ENCODE measurements at regions not wholly inside any gene's neighbourhood (a gene's known extent, or its start where the extent isn't known, plus 50 kb on each side); places are given as distances from the start of the nearest gene placed in this dataset.
"Not testable (repeated sequence)": the region's sequence is repeated elsewhere in the genome, so short reads cannot be mapped to it uniquely, and the experiment has no call there.

DNA sequence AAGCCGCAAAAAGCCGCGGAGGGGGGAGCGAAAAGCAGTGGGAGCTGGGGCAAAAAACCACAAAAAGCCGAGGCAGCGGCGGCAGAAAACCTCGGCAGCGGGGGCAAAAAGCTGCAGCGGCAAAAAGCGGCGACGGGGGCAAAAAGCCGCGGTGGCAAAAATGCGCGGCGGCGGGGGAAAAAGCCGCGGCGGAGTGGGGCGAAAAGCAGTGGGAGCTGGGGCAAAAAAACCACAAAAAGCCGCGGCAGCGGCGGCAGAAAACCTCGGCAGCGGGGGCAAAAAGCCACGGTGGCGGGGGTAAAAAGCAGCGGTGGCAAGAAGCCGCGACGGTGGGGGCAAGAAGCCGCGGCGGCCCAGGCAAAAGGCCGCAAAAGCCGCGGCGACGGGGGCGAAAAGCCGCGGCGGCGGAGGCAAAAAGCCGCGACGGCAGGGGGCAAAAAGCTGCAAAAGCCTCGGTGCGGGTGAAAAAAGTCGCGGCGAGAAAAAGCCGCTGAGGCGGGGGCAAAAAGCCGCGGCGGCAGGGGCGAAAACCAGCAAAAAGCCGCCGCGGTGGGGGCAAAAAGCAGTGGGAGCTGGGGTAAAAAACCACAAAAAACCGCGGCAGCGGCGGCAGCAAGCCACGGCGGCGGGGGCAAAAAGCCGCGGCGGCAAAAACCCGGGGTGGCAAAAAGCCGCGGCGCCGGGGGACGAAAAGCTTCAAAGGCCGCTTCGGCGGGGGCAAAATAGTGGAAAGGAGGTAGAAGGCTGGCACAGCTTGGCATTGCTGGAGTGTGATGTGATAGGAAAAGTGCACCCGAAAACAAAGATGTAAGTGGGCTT, 135.9 kb downstream of the ZNF92 start:
- Histone ChIP-seq H3K9me3 (ENCODE audit: low read depth, low read length) (no peaks in the 10 kb centered on the region), H3K79me2 (ENCODE audit: insufficient read depth, low read length) (no peaks in the 10 kb centered on the region), H3K4me3 (ENCODE audit: insufficient read depth, low read length) (peak overlapping the region; percentile 39), H4K20me1 (ENCODE audit: insufficient read depth, low read length) (no peaks in the 10 kb centered on the region), H3K27ac (ENCODE audit: low read depth, low read length) (no peak overlapping the region), H3K4me1 (ENCODE audit: insufficient read depth, low read length) (no peaks in the 10 kb centered on the region), H3K27me3 (ENCODE audit: insufficient read depth, low read length) (peaks cover 24% of the 10 kb centered on the region), H3K36me3 (ENCODE audit: insufficient read depth, low read length) (no peaks in the 10 kb centered on the region), H3K4me2 (ENCODE audit: insufficient read depth, low read length) (peak overlapping the region; percentile 43), H2AFZ (ENCODE audit: low read length) (no peak overlapping the region)
- TF ChIP-seq, protein P1, sequence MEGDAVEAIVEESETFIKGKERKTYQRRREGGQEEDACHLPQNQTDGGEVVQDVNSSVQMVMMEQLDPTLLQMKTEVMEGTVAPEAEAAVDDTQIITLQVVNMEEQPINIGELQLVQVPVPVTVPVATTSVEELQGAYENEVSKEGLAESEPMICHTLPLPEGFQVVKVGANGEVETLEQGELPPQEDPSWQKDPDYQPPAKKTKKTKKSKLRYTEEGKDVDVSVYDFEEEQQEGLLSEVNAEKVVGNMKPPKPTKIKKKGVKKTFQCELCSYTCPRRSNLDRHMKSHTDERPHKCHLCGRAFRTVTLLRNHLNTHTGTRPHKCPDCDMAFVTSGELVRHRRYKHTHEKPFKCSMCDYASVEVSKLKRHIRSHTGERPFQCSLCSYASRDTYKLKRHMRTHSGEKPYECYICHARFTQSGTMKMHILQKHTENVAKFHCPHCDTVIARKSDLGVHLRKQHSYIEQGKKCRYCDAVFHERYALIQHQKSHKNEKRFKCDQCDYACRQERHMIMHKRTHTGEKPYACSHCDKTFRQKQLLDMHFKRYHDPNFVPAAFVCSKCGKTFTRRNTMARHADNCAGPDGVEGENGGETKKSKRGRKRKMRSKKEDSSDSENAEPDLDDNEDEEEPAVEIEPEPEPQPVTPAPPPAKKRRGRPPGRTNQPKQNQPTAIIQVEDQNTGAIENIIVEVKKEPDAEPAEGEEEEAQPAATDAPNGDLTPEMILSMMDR (IDR thresholded peaks at IDR 0.05; ENCODE audit: extremely low read depth, low read depth, low read length): no peak
- peak; percentile 48 for DNase-seq (ENCODE audit: insufficient read length, low spot score, missing footprints)

DNA sequence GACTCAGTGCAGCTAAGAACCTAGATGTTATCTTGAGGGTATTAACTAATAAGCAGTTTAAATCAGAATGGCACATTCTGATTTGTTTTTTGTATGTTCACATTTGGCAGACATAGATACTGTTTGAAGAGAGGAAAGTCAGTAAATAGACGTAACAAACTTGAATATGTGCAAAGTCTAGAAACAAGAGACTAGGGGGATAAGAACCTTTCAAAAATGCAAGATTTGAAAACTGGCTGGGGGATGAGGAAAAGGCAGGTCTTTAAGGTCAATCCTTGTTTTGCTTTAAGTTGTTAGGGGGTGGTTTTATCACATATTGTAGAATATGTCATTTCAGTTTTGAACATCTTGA, 136.5 kb downstream of the ZNF92 start:
- Histone ChIP-seq H3K4me2 (ENCODE audit: insufficient read depth, low read length) (peak overlapping the region; percentile 43), H3K27me3 (ENCODE audit: insufficient read depth, low read length) (peaks cover 24% of the 10 kb centered on the region), H3K4me3 (ENCODE audit: insufficient read depth, low read length) (peak overlapping the region; percentile 39)
- H3K36me3 ChIP-seq (ENCODE audit: insufficient read depth, low read length); DNase-seq (ENCODE audit: insufficient read length, low spot score, missing footprints); H4K20me1 ChIP-seq (ENCODE audit: insufficient read depth, low read length); H3K4me1 ChIP-seq (ENCODE audit: insufficient read depth, low read length); H3K9me3 ChIP-seq (ENCODE audit: low read depth, low read length); H2AFZ ChIP-seq (ENCODE audit: low read length); H3K79me2 ChIP-seq (ENCODE audit: insufficient read depth, low read length); H3K27ac ChIP-seq (ENCODE audit: low read depth, low read length): not testable (repeated sequence)

DNA sequence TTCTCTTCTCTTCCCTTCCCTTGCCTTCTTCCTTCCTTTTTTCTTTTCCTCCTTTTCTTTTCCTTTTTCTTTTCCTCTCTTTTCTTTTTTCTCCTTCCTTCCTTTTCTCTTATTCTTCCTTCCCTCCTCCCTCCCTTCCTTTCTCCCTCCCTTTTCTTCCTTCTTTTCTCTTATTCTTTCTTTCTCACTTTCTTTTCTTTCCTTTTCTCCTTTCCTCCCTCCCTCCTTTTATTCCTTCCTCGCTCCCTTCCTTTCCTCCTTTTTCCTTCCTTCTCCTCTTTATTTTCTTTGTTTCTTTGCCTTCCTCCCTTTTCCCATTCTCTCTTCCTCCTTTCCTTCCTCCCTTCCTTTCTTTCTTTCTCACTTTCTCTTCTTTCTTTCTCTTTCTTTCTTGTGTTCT, 146.1 kb downstream of the ZNF92 start:
- H3K4me3 ChIP-seq (ENCODE audit: insufficient read depth, low read length); DNase-seq (ENCODE audit: insufficient read length, low spot score, missing footprints); H3K4me2 ChIP-seq (ENCODE audit: insufficient read depth, low read length); H3K79me2 ChIP-seq (ENCODE audit: insufficient read depth, low read length); H2AFZ ChIP-seq (ENCODE audit: low read length); H3K27ac ChIP-seq (ENCODE audit: low read depth, low read length); H3K36me3 ChIP-seq (ENCODE audit: insufficient read depth, low read length); H4K20me1 ChIP-seq (ENCODE audit: insufficient read depth, low read length); H3K27me3 ChIP-seq (ENCODE audit: insufficient read depth, low read length); H3K4me1 ChIP-seq (ENCODE audit: insufficient read depth, low read length); H3K9me3 ChIP-seq (ENCODE audit: low read depth, low read length): not testable (repeated sequence)

DNA sequence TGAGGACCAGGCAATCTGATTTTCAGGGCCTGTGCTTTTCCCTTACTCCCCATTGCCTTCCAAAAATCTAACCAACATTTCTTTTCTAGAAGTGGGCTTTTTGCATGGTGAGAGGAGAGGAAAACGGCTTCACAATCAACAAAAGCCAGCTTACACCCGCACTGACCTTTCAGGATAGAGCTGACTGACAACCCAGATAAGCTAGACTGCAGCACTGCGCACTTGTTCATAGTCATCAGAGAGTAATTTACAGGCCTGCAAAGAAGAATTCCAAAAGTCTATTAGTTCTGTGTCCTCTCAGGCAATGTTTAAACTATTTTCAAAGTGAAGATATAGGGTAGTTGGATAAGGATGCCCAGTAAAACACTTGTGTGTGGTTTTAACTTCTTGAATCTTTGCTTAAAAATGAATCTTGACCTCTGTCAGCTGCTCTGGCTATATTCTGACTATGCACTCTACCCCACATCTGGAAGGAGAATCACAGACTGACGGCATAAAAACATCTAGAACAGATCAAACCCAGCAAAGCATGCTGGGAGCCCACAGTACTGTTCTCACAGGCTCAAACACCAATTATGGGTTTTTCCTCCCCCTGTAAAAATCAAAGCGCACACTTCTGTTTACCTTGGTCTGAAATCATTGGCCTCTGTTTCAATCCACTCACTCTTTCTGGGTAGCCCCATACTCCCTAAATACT, 172.0 kb downstream of the ZNF92 start:
- H3K4me2 ChIP-seq (ENCODE audit: insufficient read depth, low read length); DNase-seq (ENCODE audit: insufficient read length, low spot score, missing footprints); H3K79me2 ChIP-seq (ENCODE audit: insufficient read depth, low read length); H3K27me3 ChIP-seq (ENCODE audit: insufficient read depth, low read length); H4K20me1 ChIP-seq (ENCODE audit: insufficient read depth, low read length); H2AFZ ChIP-seq (ENCODE audit: low read length); H3K9me3 ChIP-seq (ENCODE audit: low read depth, low read length); H3K27ac ChIP-seq (ENCODE audit: low read depth, low read length); H3K4me3 ChIP-seq (ENCODE audit: insufficient read depth, low read length); H3K36me3 ChIP-seq (ENCODE audit: insufficient read depth, low read length); H3K4me1 ChIP-seq (ENCODE audit: insufficient read depth, low read length): not testable (repeated sequence)

DNA sequence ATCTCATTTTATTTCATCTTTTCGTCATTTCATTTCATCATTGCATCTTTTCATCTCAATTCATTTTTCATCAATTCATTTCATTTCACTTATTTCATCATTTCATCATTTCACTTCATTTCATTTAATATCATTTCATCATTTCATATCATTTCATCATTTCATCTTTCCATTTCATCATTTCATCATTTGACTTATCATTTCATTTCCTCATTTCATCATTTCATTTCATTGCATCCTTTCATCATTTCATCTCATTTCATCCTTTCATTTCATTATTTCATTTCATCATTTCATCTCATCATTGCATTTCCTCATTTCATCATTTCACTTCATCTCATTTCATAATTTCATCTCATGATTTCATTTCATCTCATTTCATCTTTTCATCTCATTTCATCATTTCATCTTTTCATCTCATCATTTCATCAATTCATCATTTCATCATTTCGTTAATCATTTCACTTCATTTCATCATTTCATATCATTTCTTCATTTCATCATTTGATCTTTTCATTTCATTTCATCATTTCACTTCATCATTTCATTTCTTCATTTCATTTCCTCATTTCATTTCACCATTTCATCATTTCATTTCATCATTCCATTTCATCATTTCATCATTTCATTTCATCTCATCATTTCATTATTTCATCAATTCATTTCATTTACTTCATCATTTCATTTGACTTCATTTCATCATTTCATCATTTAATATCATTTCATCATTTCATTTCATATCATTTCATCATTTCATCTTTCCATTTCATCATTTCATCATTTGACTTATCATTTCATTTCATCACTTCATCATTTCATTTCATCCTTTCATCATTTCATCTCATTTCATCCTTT, 176.2 kb downstream of the ZNF92 start:
- not testable (repeated sequence) for H3K36me3 ChIP-seq (ENCODE audit: insufficient read depth, low read length); H3K9me3 ChIP-seq (ENCODE audit: low read depth, low read length); H4K20me1 ChIP-seq (ENCODE audit: insufficient read depth, low read length); H3K4me2 ChIP-seq (ENCODE audit: insufficient read depth, low read length); H3K27ac ChIP-seq (ENCODE audit: low read depth, low read length); H3K4me3 ChIP-seq (ENCODE audit: insufficient read depth, low read length); H3K27me3 ChIP-seq (ENCODE audit: insufficient read depth, low read length); DNase-seq (ENCODE audit: insufficient read length, low spot score, missing footprints); H3K4me1 ChIP-seq (ENCODE audit: insufficient read depth, low read length); H3K79me2 ChIP-seq (ENCODE audit: insufficient read depth, low read length); H2AFZ ChIP-seq (ENCODE audit: low read length)

DNA sequence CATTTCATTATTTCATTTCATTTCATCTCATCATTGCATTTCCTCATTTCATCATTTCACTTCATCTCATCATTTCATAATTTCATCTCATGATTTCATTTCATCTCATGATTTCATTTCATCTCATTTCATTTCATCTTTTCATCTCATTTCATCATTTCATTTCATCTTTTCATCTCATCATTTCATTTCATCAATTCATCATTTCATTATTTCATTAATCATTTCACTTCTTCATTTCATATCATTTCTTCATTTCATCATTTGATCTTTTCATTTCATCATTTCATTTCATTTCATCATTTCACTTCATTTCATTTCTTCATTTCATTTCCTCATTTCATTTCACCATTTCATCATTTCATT, 176.8 kb downstream of the ZNF92 start:
- H3K27me3 ChIP-seq (ENCODE audit: insufficient read depth, low read length); DNase-seq (ENCODE audit: insufficient read length, low spot score, missing footprints); H3K4me2 ChIP-seq (ENCODE audit: insufficient read depth, low read length); H3K27ac ChIP-seq (ENCODE audit: low read depth, low read length); H3K36me3 ChIP-seq (ENCODE audit: insufficient read depth, low read length); H3K9me3 ChIP-seq (ENCODE audit: low read depth, low read length); H2AFZ ChIP-seq (ENCODE audit: low read length); H3K4me1 ChIP-seq (ENCODE audit: insufficient read depth, low read length); H4K20me1 ChIP-seq (ENCODE audit: insufficient read depth, low read length); H3K4me3 ChIP-seq (ENCODE audit: insufficient read depth, low read length); H3K79me2 ChIP-seq (ENCODE audit: insufficient read depth, low read length): not testable (repeated sequence)

DNA sequence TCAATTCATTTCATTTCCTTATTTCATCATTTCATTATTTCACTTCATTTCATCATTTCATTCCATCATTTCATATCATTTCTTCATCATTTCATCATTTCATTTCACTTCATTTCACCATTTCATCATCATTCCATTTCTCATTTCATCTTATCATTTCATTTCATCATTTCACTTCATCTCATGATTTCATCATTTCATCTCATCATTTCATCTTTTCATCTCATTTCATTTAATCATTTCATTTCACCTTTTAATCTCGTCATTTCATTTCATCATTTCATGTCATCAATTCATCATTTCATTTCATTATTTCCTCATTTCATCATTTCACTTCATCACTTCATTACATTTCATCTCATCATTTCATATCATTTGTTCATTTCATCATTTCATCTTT, 177.4 kb downstream of the ZNF92 start:
- H4K20me1 ChIP-seq (ENCODE audit: insufficient read depth, low read length); H3K27me3 ChIP-seq (ENCODE audit: insufficient read depth, low read length); H3K4me2 ChIP-seq (ENCODE audit: insufficient read depth, low read length); H3K9me3 ChIP-seq (ENCODE audit: low read depth, low read length); DNase-seq (ENCODE audit: insufficient read length, low spot score, missing footprints); H3K79me2 ChIP-seq (ENCODE audit: insufficient read depth, low read length); H3K27ac ChIP-seq (ENCODE audit: low read depth, low read length); H2AFZ ChIP-seq (ENCODE audit: low read length); H3K4me1 ChIP-seq (ENCODE audit: insufficient read depth, low read length); H3K36me3 ChIP-seq (ENCODE audit: insufficient read depth, low read length); H3K4me3 ChIP-seq (ENCODE audit: insufficient read depth, low read length): not testable (repeated sequence)

Data from osteoblast (primary cell).